T1000 (cell line): ENCODE measurements at regions not wholly inside any gene's neighbourhood (a gene's known extent, or its start where the extent isn't known, plus 50 kb on each side); places are given as distances from the start of the nearest gene placed in this dataset.
"Not testable (repeated sequence)": the region's sequence is repeated elsewhere in the genome, so short reads cannot be mapped to it uniquely, and the experiment has no call there.

Experiments
- DNase-seq: peaks from one replicate; lab custom pipeline; 2025; ENCODE audit warnings: mixed read lengths; lab: John Stamatoyannopoulos, UW

DNA sequence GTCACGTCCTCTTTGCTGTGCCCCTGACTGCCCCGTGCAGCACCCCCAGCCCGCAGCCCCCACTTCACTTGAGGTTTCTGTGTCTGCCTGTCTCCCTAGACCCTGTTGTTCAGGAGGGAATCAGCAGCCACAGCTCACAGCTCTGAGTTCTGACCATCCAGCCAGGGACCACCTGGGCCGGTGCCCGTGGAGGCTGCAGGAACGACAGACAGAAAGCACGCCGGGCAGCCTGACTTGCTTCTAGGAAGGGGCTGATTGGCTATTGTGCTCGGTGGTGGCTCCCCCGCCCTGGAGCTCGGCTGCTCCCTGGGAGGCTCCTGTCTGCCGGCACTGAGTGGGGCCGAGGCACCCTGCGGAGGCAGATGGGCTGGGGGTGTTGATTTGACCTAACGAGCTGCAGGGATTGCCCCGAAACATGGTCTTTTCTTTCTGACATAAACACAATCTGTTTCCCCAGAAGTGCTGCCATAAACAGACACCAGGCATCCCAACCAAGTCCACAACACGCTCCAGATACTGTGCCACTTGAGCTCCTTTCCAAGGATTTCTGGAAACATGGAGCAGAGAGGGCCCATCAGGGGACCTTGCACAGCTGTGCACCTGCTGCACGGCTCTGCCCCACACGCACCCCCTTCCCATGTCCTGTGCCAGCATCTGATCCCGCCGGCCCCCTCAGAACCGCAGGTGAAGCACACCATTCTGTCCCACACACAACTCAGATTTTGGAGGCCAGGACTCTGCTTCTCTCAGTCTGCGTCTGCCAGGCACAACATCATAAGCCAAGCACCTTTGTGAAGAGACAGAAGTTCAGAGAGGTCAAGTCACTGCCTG lies 855.9 kb downstream of the TBC1D22A start:
- no peak for DNase-seq

DNA sequence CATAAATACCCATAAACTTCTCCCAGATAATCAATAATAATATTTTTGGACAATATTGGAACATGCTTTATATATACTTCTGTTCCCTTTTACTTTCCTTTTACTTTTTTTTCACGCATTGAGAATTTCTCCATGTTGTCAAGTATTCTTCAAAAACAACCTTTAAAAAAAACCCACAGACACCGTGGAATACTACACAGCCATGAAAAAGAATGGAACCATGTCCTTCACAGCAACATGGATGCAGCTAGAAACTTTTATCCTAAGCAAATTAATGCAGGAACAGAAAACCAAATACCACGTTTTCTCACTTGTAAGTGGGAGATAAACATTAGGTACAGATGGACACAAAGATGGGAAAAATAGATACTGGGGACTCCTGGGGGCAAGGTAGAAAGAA lies 854.7 kb downstream of the TBC1D22A start:
- DNase-seq = no peak

DNA sequence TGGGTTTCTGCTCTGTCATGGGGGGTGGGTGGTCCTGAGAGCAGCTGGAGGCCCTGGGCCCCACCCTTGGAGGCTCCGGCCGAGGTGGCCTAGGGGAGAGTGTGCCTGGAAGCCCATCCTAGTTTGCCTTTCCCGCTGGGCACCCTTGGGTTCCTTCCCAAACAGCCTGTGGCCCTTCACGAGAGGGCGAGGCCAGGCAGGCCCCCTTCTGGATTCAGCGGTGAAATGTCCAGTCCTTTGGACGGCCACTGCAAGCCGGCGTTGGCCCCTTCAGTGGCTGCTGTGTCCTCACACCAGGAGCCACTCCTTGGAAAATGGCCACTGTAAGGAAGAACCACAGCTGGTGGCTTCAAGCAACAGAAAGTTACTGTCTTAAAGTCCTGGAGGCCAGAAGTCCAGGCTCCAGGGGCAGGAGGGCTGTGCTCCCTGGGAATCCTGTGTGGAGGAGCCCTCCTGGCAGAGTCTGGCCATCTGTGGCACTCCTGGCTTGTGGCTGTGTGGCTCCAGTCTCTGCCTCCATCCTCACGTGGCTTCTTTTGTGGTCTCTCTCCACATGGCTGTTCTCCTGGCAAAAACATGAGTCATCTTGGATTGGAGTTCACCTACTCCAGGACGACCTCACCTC lies 854.1 kb downstream of the TBC1D22A start:
- DNase-seq = no peak

DNA sequence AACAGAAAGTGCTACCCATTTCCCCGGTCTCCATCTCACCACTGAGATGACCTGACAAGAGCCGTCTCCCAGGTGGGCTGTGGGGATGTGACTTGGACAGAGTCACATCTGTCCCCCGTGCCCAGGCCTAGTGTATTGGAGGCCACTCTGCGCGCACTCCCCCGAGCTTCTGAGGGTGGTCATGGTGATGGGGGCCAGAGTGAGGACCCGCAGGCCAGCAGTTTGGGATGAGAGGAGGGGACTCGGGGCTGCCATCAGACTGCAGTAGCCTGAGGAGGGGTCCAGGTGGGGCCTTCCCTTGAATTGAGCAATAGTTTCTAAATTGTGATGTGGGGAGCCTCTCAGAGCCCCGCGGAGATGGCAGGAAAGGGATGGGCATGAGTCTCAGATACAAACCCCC lies 852.6 kb downstream of the TBC1D22A start:
- no peak for DNase-seq

DNA sequence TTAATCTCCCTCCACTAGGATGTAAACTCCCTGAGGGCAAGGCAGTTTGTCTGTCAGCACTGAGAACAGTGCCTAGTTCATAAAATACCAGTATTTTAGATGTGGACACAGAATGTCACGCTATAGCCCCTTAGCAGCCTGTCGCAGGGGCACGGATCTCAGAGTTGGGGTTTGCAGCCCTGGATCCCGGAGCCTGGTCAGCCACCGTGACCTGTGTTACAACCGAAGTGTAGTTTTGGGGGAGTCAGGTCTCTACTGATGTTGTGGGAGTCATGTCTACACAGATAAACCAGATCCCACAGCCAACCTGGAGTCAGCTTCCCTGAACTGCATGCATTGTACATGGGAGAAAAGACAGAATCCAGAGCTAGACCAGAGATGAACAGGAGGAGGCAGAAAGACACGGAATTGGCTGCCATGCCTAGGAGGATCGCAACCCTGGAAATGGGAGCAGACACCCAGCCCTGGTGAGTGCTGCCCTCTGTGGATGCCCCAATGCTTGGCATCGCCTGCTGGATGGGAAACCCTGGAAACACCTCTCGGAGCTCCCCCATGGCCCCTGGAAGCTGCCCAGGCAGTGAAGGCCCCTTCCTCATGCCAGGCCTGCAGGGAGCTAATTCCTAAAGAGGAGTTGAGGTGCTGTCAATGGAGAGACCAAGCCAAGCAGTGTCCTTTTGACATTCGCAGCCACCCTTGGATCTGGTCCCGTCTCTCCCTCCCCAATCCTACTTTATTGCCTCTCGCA lies 851.3 kb downstream of the TBC1D22A start:
- DNase-seq = no peak

DNA sequence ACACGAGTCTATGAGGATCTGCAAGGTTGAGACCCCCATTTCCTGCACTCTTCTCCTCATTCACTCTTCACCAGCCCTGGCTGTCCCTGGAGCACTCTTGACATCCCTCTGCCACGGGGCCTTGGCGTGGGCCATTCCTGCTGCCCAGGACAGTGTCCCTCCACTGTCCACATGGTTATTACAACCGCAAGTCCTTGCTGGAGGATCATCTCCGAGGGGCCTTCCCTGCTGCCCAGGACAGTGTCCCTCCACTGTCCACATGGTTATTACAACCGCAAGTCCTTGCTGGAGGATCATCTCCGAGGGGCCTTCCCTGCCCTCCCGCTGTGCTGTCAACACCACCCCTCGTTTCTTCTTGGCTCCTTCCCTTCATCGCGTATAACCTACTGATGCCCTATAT lies 850.7 kb downstream of the TBC1D22A start:
- not testable (repeated sequence) for DNase-seq

DNA sequence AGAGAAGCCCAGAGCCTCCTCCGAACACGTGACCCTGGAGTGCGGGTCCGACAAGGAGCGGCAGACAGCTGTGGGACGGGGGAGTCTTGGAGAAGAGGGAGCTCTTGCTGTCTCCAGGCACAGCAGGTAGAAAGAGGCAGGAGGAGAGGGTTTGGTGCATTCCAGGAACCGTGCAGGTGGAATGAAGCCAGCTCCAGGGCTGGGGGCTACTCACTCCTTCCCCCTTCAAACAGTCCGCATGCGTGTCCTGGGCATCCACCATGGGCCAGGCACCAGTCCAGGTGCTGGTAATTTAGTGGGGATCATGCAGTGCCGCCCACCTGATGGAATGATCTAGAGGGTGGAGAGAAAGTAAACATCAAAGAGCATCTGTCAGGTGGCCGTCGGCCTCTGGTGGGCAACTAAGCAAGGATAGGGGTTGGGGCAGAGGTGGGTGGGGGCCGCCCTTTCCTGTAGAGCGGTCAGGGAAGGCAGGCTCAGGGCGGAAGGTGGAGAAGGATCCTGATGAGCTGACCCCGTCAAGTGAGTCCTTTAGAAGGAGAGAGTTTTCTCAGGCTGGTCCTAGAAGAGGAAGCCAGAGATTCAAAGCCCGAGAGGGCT lies 850.0 kb downstream of the TBC1D22A start:
- no peak for DNase-seq

DNA sequence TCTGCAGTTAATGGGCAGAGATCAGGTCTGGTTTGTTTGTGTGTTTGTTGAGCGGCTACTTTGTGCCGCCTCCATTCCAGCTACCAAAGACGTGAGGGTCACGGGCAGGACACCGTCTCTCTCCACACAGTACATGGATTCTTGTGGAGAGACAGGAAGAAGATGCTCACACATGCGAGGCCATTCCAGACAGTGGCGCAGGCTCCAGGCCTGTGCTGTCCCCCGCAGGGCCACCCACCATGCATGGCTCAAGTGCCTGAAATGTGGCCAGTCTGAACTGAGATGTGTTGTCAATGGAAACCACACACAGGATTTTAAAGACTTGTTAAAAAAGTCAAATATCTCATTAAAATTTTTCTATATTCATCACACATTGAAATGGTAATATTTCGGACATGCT lies 848.3 kb downstream of the TBC1D22A start:
- no peak for DNase-seq

DNA sequence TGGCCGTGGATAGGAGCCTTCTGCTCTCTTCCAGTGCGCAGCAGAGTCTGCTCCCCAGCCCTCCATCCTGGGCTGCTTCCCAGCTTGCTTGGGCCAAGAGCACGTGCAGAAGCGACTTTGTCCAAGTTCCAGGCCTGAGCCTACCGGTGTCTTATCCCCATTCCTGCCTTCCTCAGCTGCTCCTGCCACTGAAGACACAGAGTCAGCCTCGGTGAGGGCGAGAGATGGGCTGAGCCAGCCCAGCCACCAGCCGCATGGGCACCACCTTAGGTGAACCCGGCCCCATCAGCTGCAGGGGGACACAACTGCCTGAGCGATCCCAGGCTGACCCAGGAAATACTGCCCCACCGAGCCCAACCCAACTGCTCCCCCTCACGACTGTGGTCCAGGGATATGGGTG lies 847.8 kb downstream of the TBC1D22A start:
- DNase-seq = no peak

DNA sequence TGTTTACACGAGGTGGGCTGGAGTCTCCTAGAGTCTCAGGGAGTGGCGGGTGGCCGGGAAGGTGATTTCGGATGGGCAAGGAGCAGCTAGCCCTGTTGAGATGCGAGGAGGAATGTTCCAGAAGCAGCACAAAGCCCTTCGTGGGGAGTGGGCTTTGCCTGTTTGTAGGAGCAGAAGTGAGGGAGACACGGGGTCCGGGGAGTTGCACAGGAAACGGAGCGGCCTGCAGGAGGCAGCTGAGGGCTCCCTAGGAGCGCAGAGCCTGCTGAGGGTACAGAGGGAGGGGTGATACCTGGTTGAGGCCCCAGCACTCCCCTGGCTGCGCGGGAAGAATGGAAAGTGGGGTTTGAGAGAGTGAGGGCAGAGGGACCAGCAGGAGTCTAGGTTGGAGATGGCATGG lies 847.2 kb downstream of the TBC1D22A start:
- no peak for DNase-seq

DNA sequence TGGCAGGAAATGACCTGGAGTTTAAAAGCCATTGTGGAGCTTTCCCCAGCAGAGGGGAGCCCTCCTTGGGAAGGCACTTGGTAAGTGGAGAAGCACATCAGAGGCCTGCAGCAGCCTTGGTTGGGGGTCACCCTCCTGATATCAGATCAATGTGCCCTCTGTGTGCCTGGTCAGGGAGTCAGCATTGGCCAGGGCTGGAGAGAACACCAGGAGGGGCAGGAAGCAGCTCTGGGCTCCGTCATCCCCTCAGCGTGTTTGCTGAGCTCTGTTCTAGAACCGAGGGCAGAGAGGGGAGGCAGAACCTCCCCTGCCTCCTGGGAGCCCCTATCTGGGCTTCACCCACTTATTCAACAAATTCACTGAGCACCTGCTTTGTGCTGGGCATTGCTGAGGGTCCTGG lies 846.0 kb downstream of the TBC1D22A start:
- DNase-seq = no peak

DNA sequence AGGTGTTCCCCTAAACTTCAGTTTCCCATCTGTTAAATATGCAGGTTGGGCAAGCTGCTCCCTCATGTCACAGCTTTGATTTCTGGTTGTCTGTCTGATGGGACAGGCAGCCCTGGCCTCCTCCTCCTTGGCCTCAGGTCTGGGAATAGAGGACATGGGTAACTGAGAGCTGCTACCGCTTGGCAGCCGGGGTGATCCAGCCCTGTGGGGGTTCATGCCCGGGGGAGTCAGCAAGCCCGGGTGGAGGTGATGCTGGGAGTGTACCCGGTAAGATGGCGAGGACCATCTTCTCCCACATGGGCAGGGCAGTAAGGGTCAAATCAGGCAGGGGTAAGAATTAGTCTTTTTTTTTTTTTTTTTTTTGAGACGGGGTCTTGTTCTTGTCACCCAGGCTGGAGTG lies 845.0 kb downstream of the TBC1D22A start:
- DNase-seq = no peak

DNA sequence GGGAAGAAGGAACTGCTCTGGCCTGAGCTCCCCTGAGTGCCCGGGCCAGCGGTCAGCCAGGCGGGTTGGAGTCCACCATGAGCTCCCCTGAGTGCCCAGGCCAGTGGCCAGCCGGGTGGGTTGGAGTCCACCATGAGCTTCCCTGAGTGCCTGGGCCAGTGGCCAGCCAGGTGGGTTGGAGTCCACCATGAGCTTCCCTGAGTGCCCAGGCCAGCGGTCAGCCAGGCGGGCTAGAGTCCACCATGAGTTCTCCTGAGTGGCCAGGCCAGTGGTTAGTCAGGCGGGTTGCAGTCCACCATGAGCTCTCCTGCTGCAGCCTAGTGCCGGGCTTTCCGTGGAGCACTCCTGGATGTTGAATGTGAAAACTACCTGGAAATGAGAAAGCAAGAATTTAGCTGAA lies 844.0 kb downstream of the TBC1D22A start:
- no peak for DNase-seq

DNA sequence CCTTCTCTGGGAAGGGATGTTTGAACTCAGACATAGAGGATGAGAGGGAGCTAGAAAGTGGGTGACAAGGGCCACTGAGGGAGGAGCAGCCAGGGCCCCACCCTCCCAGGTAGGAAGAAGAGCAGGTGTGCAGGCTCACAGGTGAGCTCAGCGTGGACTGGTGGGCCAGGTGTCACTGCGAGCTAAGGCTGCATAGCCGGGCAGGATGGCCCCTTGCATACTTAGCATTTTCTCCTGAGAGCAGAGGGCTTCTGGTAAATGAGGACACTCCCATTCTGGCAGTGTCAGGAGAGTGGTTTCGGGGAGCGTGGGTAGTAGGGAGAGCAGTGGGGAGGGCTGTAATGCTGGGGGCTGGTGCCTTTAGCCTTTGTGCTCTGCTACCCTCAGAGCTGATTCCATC lies 843.4 kb downstream of the TBC1D22A start:
- no peak for DNase-seq

DNA sequence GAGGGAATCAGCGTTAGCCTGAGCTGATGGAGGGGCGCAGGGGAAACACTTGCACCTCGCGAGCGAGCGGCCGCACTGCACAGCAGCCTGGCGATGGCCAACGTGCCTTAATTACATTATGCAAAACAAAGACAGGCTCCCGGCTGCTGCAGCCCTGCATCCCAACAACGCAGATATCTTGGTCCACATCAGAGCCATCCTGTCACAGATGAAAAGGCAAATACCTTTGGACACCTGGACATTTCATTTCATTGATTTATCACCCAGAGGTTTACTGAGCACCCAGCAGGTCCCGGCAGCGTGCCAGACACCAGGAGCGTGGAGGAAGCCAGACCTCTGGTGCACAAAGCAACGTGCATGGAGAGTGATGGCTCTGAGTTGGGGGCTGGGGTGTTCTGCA lies 843.0 kb downstream of the TBC1D22A start:
- DNase-seq = no peak

DNA sequence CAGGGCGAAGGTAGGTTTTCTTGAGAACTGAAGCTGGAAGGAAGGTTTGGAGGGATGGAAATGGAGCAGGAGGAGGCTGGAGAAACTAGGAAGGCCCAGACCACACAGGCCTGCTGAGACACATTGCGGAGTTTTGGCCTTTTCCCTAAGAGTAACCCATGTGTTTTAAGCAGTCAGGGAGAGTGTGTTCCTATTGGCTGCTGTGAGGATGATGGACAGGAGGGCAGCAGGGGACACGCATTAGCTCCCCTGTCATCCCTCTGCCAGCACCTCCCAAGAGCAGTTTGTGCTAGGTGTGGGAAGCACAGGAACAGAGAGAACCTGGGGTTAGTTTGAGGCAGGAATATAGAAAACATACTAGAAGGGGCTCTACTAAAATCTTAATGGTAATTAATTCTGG lies 842.1 kb downstream of the TBC1D22A start:
- no peak for DNase-seq

DNA sequence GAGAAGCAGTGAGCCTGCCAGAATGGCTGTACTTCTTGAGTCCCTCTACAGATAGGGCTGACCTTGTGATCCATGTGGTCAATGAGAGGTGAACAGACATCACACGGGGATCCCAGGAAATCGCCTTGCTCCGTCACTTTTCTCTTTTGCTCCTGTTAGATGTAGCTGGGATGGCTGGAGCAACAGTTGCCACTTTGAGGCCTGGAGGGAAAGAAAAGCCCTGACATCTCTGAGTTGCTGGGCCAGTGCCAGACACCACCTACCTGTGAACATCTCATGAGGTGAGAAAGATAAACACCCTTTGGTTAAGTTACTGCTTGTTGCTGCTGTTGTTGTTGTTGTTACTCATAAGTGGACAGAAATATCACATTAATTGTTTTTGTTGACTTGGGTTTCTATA lies 840.3 kb downstream of the TBC1D22A start:
- DNase-seq = no peak

DNA sequence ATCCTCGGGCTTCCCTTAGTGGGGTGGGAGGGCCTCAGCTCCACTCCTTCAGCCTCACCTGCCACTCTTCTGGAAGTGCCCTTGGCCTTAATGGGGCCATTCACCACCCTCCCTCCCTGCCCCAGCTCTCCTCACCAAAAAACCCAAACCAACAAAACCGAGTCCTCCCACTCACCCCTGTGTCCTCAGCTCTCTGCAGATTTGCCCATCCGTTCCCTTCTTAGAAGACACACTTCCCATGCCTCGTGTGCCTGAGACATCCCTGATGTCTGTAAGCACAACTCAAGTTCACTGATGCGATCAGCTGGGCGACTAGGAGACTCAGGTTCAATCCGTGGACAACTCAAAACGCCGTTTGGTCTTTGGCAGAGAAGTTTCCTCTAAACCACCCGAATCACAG lies 839.2 kb downstream of the TBC1D22A start:
- DNase-seq = no peak

DNA sequence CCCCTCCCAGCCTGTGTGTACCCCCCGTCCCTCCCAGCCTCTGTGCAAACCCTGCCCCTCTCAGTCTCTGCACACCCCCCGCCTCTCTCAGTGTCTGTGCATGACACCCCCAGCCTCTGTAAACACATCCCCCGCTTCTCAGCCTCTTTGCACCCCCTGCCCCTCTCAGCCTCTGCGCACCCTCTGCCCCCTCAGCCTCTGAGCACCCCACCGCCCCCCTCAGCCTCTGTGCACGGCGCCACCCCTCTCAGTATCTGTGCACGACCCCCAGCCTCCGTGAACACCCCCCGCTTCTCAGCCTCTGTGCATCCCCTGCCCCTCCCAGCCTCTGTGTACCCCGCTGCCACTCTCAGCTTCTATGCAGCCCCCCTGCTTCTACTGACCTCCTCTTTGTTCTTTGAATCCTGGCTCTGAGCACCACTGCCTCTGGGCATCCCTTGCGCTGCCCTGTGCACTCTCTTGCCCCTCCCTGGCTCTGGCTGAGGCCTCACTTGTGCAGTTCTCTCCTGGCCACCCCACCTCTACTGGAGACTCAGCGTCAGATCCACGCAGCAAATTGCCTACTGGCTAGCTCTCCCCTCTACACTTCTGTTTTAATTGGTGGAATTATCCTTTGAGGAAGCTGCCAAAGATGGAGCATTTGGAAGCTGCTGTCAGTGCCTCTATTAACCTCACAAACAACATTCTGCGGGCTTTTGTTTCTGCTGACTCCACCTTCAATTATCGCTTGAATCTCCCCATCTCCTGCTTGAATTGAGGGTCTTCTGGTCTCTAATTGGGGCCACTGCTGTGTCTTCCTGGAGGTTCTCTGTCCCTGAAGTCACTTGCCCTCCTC lies 838.6 kb downstream of the TBC1D22A start:
- DNase-seq = no peak

DNA sequence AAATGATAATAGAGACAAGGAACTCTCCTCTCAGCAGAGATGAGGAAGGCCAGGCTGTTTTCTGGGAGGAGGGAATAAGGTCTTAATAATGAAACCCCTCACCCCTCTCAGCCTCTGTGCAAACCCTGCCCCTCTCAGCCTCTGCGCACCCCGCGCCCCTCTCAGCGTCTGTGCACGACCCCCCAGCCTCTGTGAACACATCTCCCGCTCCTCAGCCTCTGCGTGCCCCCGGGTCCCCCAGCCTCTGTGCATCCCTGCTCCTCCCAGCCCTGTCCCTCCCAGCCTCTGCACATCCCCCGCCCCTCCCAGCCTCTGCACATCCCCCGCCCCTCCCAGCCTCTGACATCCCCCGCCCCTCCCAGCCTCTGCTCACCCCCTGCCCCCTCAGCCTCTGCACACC lies 837.8 kb downstream of the TBC1D22A start:
- no peak for DNase-seq

DNA sequence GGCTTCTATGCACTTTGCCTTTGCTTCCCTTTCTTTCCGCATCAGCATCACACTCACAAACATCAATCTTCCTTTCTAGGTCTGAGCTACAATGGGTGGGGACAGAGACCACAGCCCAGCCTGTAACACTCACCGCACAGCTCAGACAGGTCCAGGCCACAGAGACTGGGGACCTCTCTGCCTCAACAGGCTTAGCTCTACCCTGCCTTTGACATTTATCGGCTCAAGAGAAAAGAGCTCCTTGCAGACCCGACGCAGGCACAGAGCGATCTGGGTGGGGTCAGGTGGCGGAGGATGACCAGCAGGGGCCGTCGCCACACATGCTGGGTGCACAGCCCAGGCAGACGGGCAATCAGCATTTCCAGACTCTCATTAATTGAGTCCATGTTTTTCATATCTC lies 837.3 kb downstream of the TBC1D22A start:
- no peak for DNase-seq

DNA sequence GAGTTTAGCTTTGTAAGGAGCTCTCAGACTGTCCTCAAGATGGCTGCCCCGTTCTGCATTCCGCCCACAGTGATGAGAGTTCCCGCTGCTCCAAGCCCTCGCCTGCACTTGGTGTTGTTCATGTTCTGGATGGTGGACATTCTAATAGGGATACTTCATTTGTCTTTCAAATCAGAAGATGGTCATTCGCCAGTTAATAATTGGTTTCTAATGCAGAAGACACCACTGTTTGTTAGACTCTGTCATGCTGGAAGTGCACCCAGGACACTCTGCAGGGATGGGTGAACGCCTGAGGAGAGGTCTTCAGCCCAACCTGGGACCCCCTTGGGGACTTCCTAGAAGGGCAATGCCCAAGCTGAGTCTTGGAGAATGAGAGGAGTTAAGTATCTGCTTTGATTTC lies 836.4 kb downstream of the TBC1D22A start:
- DNase-seq = no peak
